Endothelial cell (in vitro differentiated cells): ENCODE measurements at regions not wholly inside any gene's neighbourhood (a gene's known extent, or its start where the extent isn't known, plus 50 kb on each side); places are given as distances from the start of the nearest gene placed in this dataset.
"Not testable (repeated sequence)": the region's sequence is repeated elsewhere in the genome, so short reads cannot be mapped to it uniquely, and the experiment has no call there.

Experiments
- DNase-seq: peaks from one replicate; pipeline ENCODE4 v3.0.0; 2021; ENCODE audit warnings: low spot score
- H3K27ac Mint-ChIP-seq: one replicate; pipeline ENCODE4 v1.8.0; 2021; ENCODE audit warnings: mixed read lengths, inconsistent platforms; ENCODE audit not compliant: unreplicated experiment
- H3K27me3 Mint-ChIP-seq: one replicate; pipeline ENCODE4 v1.8.0; 2021; ENCODE audit warnings: mild to moderate bottlenecking, moderate library complexity, mixed read lengths, inconsistent platforms; ENCODE audit not compliant: unreplicated experiment
- H3K36me3 Mint-ChIP-seq: one replicate; pipeline ENCODE4 v1.8.0; 2021; ENCODE audit warnings: mild to moderate bottlenecking, low read depth, mixed read lengths, inconsistent platforms; ENCODE audit not compliant: unreplicated experiment
- H3K4me1 Mint-ChIP-seq: one replicate; pipeline ENCODE4 v1.8.0; 2021; ENCODE audit warnings: mild to moderate bottlenecking, mixed read lengths, inconsistent platforms; ENCODE audit not compliant: unreplicated experiment
- H3K4me3 Mint-ChIP-seq: one replicate; pipeline ENCODE4 v1.8.0; 2021; ENCODE audit warnings: mild to moderate bottlenecking, mixed read lengths, inconsistent platforms; ENCODE audit not compliant: unreplicated experiment
- H3K9me3 Mint-ChIP-seq: one replicate; pipeline ENCODE4 v1.8.0; 2021; ENCODE audit warnings: mixed read lengths, inconsistent platforms; ENCODE audit not compliant: unreplicated experiment
- CTCF ChIP-seq: fragments of 200-600 bp; sonication (generic); IDR thresholded peaks from one replicate; pipeline ENCODE4 v1.5.0; 2021; ENCODE audit warnings: antibody characterized with exemption; ENCODE audit not compliant: unreplicated experiment

GRCh38 chr10:5288359-5288758 is 76.4 kb upstream of the UCN3 start:
- no peak for DNase-seq
- no peak overlapping the region for H3K4me3 Mint-ChIP-seq
- peaks cover 23% of the 10 kb centered on the region for H3K4me1 Mint-ChIP-seq
- no peak overlapping the region for H3K27ac Mint-ChIP-seq
- no peaks in the 10 kb centered on the region for H3K36me3 Mint-ChIP-seq
- no peak for TF ChIP-seq CTCF
- H3K9me3 Mint-ChIP-seq: no peaks in the 10 kb centered on the region
- H3K27me3 Mint-ChIP-seq: peaks cover 2% of the 10 kb centered on the region

- not testable (repeated sequence) for H3K4me3 Mint-ChIP-seq, H3K27me3 Mint-ChIP-seq, DNase-seq, H3K27ac Mint-ChIP-seq, H3K36me3 Mint-ChIP-seq, H3K9me3 Mint-ChIP-seq
- peaks cover 30% of the 10 kb centered on the region for H3K4me1 Mint-ChIP-seq
Measured at GRCh38 chr10:5289228-5289627, 75.5 kb upstream of the UCN3 start.

GRCh38 chr10:5291501-5292195 is 73.1 kb upstream of the UCN3 start:
- no peak for TF ChIP-seq CTCF
- no peak for DNase-seq
- Mint-ChIP-seq H3K27ac (peak overlapping the region; percentile 79), H3K4me1 (peaks cover 30% of the 10 kb centered on the region), H3K36me3 (no peaks in the 10 kb centered on the region), H3K27me3 (peaks cover 2% of the 10 kb centered on the region), H3K4me3 (peak overlapping the region; percentile 3), H3K9me3 (no peaks in the 10 kb centered on the region)

- DNase-seq: no peak
- Mint-ChIP-seq H3K4me3 (peak overlapping the region; percentile 3), H3K9me3 (no peaks in the 10 kb centered on the region), H3K36me3 (no peaks in the 10 kb centered on the region), H3K27ac (peak overlapping the region; percentile 79), H3K4me1 (peaks cover 32% of the 10 kb centered on the region), H3K27me3 (peaks cover 2% of the 10 kb centered on the region)
- TF ChIP-seq CTCF: no peak
Measured at GRCh38 chr10:5292196-5292735, 72.5 kb upstream of the UCN3 start.

- DNase-seq, H3K36me3 Mint-ChIP-seq, H3K27me3 Mint-ChIP-seq, H3K9me3 Mint-ChIP-seq, H3K4me3 Mint-ChIP-seq, H3K27ac Mint-ChIP-seq: not testable (repeated sequence)
- peaks cover 39% of the 10 kb centered on the region for H3K4me1 Mint-ChIP-seq
Measured at GRCh38 chr10:5292970-5293369, 71.8 kb upstream of the UCN3 start.

GRCh38 chr10:5293691-5294550 is 70.8 kb upstream of the UCN3 start:
- peaks cover 43% of the 10 kb centered on the region for H3K4me1 Mint-ChIP-seq

More at GRCh38 chr10:5293691-5294550, 70.8 kb upstream of the UCN3 start:
- no peaks in the 10 kb centered on the region for H3K9me3 Mint-ChIP-seq
- no peaks in the 10 kb centered on the region for H3K36me3 Mint-ChIP-seq
- peak; percentile 83 for DNase-seq
- H3K4me3 Mint-ChIP-seq: no peak overlapping the region
- H3K27me3 Mint-ChIP-seq: peaks cover 5% of the 10 kb centered on the region
- TF ChIP-seq CTCF: no peak
- H3K27ac Mint-ChIP-seq: no peak overlapping the region
